OCI-LY1 (cell line): ENCODE measurements at regions not wholly inside any gene's neighbourhood (a gene's known extent, or its start where the extent isn't known, plus 50 kb on each side); places are given as distances from the start of the nearest gene placed in this dataset.

Experiments
- H2AFZ ChIP-seq: fragments of 200-600 bp; sonication (generic), shearing (Covaris generic); 2 replicates; pipeline ENCODE4 v1.6.0; 2014; ENCODE audit warnings: antibody characterized with exemption, mild to moderate bottlenecking, low read length
- H3F3A ChIP-seq: fragments of 200-600 bp; sonication (generic), shearing (Covaris generic); 2 replicates; pipeline ENCODE4 v1.6.0; 2014; ENCODE audit warnings: mild to moderate bottlenecking, antibody characterized with exemption, low read length, moderate library complexity; ENCODE audit not compliant: insufficient read depth
- H3K27ac ChIP-seq: fragments of 200-600 bp; sonication (generic); 2 replicates; pipeline ENCODE4 v1.5.1; 2014; ENCODE audit warnings: low read length, mixed run types, mild to moderate bottlenecking, low read depth; ENCODE audit not compliant: poor library complexity, severe bottlenecking
- H3K27me3 ChIP-seq: fragments of 200-600 bp; sonication (generic); 2 replicates; pipeline ENCODE4 v1.6.0; 2014; ENCODE audit warnings: antibody characterized with exemption, mild to moderate bottlenecking, low read length, moderate library complexity; ENCODE audit not compliant: insufficient read depth
- H3K36me3 ChIP-seq: fragments of 200-600 bp; sonication (generic); 2 replicates; pipeline ENCODE4 v1.6.1; 2014; ENCODE audit warnings: mild to moderate bottlenecking, antibody characterized with exemption, low read length, moderate library complexity, mixed read lengths; ENCODE audit not compliant: insufficient read depth
- H3K4me1 ChIP-seq: fragments of 200-600 bp; sonication (generic); 2 replicates; pipeline ENCODE4 v1.5.1; 2014; ENCODE audit warnings: mild to moderate bottlenecking, low read length, moderate library complexity; ENCODE audit not compliant: insufficient read depth, severe bottlenecking
- H3K4me2 ChIP-seq: fragments of 200-600 bp; sonication (generic), shearing (Covaris generic); 2 replicates; pipeline ENCODE4 v1.6.1; 2014; ENCODE audit warnings: low read length
- H3K4me3 ChIP-seq: fragments of 200-600 bp; sonication (generic); 2 replicates; pipeline ENCODE4 v1.5.1; 2014; ENCODE audit warnings: low read length, low read depth, mild to moderate bottlenecking, mixed read lengths; ENCODE audit not compliant: poor library complexity, severe bottlenecking
- H3K79me2 ChIP-seq: fragments of 200-600 bp; shearing (Covaris generic); 2 replicates; pipeline ENCODE4 v1.6.1; 2016; ENCODE audit warnings: mixed run types, low read length, mixed read lengths; ENCODE audit not compliant: insufficient read depth
- H3K9ac ChIP-seq: fragments of 200-600 bp; sonication (generic), shearing (Covaris generic); 2 replicates; pipeline ENCODE4 v1.6.1; 2014; ENCODE audit warnings: mild to moderate bottlenecking, low read length, mixed read lengths
- H3K9me2 ChIP-seq: fragments of 200-600 bp; sonication (generic), shearing (Covaris generic); 2 replicates; pipeline ENCODE4 v1.6.1; 2014; ENCODE audit warnings: low read depth, mild to moderate bottlenecking, low read length, mixed read lengths
- H3K9me3 ChIP-seq: fragments of 200-600 bp; shearing (Covaris generic); 2 replicates; pipeline ENCODE4 v1.6.1; 2014; ENCODE audit warnings: low read length, mixed read lengths
- H4K20me1 ChIP-seq: fragments of 200-600 bp; sonication (generic), shearing (Covaris generic); 2 replicates; pipeline ENCODE4 v1.6.0; 2016; ENCODE audit warnings: mild to moderate bottlenecking, low read length; ENCODE audit not compliant: insufficient read depth
- EZH2 ChIP-seq: fragments of 200-600 bp; sonication (generic), shearing (Covaris generic); IDR thresholded peaks from 2 replicates; pipeline ENCODE4 v1.8.0; 2017; ENCODE audit warnings: borderline replicate concordance, mixed run types, mild to moderate bottlenecking, antibody characterized with exemption, low read length, moderate library complexity, mixed read lengths
- TF ChIP-seq, protein P1 (sequence below): fragments of 200-600 bp; sonication (generic), shearing (Covaris generic); IDR thresholded peaks from 2 replicates; pipeline ENCODE4 v1.5.1; 2017; ENCODE audit warnings: mild to moderate bottlenecking, antibody characterized with exemption, low read length, moderate library complexity, mixed read lengths

DNA sequence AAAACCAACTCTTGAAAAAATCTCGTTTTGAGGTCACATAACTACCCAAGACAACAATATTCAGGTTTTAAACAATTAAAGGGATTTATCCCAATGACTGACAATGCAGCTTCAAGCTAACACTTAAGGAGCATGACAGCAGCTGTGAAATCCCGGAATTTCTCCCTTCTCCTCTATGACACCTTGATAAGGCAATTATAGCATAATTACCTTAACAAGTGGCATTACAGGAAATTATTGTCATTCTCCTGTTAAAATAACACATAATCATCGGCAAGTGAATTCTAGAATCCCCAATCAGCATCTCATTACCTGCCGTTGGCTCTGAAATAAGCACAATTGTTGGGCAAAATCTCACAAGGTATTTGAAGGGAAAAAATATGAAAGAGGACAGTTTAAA is 417.0 kb upstream of the PFKP start:
- H3K4me2 ChIP-seq = no peak overlapping the region
- no peak overlapping the region for H3K9ac ChIP-seq
- no peak overlapping the region for H3K27ac ChIP-seq
- no peaks in the 10 kb centered on the region for H3F3A ChIP-seq
- no peaks in the 10 kb centered on the region for H3K9me3 ChIP-seq
- H3K4me3 ChIP-seq = no peak overlapping the region
- no peaks in the 10 kb centered on the region for H3K79me2 ChIP-seq
- H3K4me1 ChIP-seq = no peaks in the 10 kb centered on the region
- H3K36me3 ChIP-seq = no peaks in the 10 kb centered on the region
- TF ChIP-seq, protein P1, sequence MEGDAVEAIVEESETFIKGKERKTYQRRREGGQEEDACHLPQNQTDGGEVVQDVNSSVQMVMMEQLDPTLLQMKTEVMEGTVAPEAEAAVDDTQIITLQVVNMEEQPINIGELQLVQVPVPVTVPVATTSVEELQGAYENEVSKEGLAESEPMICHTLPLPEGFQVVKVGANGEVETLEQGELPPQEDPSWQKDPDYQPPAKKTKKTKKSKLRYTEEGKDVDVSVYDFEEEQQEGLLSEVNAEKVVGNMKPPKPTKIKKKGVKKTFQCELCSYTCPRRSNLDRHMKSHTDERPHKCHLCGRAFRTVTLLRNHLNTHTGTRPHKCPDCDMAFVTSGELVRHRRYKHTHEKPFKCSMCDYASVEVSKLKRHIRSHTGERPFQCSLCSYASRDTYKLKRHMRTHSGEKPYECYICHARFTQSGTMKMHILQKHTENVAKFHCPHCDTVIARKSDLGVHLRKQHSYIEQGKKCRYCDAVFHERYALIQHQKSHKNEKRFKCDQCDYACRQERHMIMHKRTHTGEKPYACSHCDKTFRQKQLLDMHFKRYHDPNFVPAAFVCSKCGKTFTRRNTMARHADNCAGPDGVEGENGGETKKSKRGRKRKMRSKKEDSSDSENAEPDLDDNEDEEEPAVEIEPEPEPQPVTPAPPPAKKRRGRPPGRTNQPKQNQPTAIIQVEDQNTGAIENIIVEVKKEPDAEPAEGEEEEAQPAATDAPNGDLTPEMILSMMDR = no peak
- TF ChIP-seq EZH2 = no peak
- H4K20me1 ChIP-seq = no peaks in the 10 kb centered on the region
- no peaks in the 10 kb centered on the region for H3K27me3 ChIP-seq
- H3K9me2 ChIP-seq = no peaks in the 10 kb centered on the region
- H2AFZ ChIP-seq = no peak overlapping the region

DNA sequence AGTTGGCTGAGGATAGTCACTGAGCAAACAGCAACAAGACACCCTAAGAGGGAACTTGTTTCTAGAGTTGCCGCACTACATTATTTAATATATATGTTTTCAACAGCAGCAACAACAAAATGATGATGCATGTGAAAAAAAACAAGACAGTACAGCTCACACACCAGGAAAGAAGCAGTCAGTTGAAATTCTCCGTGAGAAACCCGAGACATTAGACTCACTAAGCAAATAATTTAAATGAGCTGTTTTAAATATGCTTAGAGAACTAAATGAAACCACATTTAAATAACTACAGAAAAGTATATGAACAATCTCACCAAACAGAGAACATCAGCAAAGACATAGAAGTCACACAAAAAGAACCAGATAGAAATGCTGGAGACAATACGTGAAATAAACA is 426.3 kb upstream of the PFKP start:
- H3K79me2 ChIP-seq = no peaks in the 10 kb centered on the region
- TF ChIP-seq, protein P1 = no peak
- TF ChIP-seq EZH2 = no peak
- H3K36me3 ChIP-seq = no peaks in the 10 kb centered on the region
- H3K9me2 ChIP-seq = no peaks in the 10 kb centered on the region
- H3K4me1 ChIP-seq = no peaks in the 10 kb centered on the region
- no peak overlapping the region for H3K4me2 ChIP-seq
- no peaks in the 10 kb centered on the region for H3F3A ChIP-seq
- H3K27me3 ChIP-seq = no peaks in the 10 kb centered on the region
- no peak overlapping the region for H2AFZ ChIP-seq
- no peak overlapping the region for H3K27ac ChIP-seq
- H3K4me3 ChIP-seq = no peak overlapping the region
- H3K9ac ChIP-seq = no peak overlapping the region
- no peaks in the 10 kb centered on the region for H3K9me3 ChIP-seq
- H4K20me1 ChIP-seq = no peaks in the 10 kb centered on the region

DNA sequence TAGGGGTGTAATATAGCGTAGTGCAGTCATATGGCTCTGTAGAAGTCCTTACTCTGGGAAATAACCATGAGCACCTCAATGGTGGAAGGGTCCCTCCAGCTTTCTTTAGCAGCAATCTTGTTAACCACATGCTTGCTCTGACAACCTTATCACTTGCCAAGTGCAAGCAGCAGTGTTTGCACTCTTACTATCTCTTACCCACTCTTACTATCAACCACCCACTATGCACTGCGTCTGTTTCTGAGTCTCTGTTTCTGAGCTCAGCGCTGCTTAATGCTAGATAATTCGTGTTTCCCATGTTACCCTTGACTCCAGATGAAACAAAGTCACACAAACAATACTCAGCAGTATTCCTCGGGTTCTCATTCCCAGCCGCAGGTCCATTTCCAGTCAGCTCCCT is 433.7 kb upstream of the PFKP start:
- Histone ChIP-seq H3K9me3 (no peaks in the 10 kb centered on the region), H4K20me1 (no peaks in the 10 kb centered on the region), H3K27ac (no peak overlapping the region), H3F3A (no peaks in the 10 kb centered on the region), H3K36me3 (no peaks in the 10 kb centered on the region), H2AFZ (no peak overlapping the region), H3K9ac (no peak overlapping the region), H3K9me2 (no peaks in the 10 kb centered on the region), H3K79me2 (no peaks in the 10 kb centered on the region), H3K4me3 (no peak overlapping the region), H3K4me1 (no peaks in the 10 kb centered on the region), H3K4me2 (no peak overlapping the region), H3K27me3 (no peaks in the 10 kb centered on the region)
- TF ChIP-seq, protein P1 = no peak
- TF ChIP-seq EZH2 = no peak
